NCI-H1417 (cell line): ENCODE measurements at regions not wholly inside any gene's neighbourhood (a gene's known extent, or its start where the extent isn't known, plus 50 kb on each side); places are given as distances from the start of the nearest gene placed in this dataset.

Experiments used
- DNase-seq, 3 experiments: peaks; one replicate each; lab custom pipeline; 2025; lab: John Stamatoyannopoulos, UW

DNA sequence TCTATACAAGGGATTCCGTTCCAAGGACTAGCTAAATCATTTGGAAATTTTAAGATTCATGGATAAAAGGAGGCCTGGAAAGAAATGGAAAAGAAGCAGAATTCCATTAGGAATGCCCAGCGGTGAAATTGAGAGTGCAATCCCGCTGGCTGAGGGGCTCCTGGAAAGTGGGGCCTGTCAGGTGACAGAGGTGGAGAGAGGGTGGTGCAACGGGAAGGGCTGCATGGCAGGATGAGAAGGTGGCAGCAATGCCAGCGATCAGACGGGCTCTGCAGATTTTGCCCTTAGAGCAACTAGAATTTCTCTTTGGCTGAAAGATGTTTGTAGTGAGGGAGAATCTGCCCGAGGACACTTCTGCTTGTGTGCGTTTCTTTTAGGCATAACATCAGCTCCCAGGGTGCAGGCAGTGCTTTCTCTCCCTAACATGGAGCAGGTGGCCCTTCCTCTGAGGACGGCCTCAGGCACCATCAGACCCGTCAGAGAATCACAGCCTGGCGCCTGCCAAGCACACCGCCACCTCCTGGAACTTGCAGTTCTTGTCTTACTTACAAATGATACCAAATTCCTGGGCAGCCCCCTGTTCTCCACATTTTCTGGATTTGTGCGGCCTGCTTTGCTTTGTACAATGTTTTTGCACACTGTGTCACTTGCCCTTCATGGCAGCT, 261.6 kb downstream of the NDUFA10 start:
- DNase-seq = peak in 1 of 3 experiments; percentile 10

DNA sequence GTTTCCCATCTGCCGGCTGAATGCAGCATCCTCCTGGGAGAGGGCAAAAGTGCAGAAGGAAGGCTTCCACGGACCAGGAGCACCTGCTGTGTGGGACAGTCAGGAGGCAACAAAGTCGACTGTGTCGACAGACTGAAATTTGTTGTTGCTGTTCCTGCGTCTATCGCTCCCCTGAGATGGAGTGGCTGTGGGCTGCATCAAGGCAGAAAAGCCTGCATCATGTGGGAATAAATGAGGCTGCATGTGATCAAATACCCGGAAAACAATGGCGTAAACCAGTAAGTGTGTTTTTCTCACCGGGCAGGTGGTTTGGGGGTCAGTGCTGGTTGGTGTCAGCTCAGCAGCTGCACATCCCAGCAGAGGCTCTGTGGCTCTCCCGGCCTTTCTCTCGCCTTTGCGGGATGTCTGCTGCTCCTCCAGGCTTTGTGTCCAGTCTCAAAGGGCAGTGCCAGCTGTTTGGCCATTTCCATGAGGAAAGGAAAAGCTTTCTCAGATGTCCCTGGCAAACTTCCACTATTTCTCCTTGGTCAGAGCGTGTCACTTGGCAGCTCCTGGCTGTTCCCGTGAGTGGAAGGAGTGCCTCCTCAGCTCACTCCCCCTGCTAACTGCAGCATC, 262.4 kb downstream of the NDUFA10 start:
- DNase-seq = no peak

DNA sequence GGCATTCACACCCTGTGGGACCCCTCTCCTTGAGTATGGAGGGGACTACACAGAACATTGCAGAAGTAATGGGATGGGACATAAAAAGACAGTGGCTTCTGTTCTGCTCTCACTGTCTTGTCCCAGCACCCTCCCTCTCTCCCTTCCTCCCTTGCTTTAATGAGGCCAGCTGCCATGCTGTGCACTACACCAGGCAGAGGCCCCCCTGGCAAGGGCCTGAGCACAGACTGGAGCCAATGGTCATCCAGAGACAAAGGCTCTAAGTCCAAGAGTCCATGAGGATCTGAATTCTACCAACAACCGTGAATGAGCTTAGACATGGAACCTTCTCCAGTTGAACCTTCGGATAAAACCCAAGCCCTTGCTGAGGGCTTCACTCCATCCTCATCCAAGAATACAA, 263.0 kb downstream of the NDUFA10 start:
- DNase-seq = no peak

DNA sequence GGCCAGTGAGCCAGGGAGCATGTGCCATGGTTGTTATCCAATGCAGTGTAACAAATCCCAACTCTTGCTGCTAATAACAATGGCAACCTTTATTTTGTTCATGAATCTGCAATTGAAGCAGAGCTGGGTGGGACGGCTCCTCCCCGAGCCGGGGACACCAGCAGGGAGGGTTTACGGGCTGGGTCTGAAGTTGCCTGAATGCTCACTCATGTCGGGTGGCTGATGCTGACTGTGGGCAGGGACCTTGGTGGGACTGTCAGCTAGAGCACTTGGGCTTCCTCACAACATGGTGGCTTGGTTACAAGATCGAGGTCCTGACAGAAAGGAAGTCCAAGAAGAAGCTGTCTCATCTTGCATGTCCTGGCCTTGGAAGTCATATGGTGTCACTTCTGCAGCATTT, 264.5 kb downstream of the NDUFA10 start:
- DNase-seq = no peak

DNA sequence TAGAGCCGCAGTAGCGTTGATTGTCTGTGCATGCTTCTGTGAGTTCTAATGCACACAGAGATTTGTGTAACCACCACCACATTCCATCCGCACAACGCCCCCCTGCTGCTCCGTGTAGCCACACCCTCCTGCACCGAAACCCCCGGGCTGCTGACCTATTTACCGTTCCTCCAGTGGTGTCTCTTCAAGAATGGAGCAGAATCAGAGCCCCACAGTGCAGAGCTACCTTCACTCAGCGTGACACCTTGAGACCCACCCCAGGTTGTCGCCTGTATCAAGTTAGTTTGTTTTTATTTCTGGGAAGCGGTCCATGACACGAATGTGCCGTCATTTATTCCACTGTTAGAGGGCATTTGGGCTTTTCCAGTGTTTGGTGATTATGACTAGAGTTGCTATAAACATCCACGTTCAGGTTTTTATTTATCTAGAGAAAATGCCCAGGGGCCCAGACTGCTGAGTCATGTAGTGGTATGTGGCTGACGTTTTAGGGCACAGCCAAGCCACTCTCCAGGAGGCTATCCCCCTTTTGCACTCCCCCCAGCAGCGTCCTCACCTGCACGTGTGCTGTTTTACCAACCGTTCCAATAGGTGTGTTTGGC, 266.8 kb downstream of the NDUFA10 start:
- DNase-seq = no peak

DNA sequence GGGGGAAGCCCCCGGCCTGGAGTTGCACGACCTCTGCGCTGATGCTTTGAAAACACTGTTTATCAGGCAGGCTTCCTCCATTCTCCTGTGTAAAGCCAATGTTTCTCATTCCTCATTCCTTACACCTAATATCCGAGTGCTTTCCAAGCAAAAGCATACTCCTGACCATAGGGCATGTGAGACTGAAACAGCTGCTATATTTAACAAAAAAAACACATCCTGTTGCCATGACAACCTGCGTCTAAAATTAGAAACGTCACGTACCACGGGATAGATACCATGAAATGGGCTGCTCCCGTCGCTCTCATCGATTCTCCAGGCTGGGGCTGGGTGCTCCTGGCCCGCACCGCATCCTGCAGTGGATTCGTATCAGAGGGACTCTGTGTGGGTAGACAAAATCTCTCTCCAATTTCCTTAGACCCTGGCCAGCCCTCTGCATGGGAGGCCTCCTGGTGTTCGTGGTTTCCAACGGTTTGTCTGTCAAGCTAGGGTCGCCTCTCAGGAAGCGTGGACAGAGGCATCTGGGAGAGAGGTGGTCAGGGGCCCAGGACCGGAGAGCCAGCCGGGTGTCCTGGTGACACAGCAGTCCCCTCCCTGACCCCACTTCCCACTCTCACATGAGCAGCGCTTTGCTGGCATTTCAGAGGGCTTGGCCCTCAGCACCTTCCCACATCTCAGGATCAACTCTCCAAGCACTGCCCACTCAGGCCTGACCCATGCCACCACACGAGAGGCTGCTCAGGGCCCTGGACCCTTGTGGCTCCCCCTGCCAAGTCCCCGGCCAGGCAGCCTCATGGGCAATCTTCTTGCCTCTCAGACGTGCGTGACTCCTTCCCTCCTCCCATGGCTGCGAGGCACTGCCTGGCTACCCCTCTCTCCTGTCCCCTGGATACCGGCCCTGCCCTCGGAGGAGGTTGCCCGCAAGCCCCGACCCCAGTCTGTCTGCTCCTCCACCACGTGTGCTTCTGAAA, 268.1 kb downstream of the NDUFA10 start:
- DNase-seq = no peak

DNA sequence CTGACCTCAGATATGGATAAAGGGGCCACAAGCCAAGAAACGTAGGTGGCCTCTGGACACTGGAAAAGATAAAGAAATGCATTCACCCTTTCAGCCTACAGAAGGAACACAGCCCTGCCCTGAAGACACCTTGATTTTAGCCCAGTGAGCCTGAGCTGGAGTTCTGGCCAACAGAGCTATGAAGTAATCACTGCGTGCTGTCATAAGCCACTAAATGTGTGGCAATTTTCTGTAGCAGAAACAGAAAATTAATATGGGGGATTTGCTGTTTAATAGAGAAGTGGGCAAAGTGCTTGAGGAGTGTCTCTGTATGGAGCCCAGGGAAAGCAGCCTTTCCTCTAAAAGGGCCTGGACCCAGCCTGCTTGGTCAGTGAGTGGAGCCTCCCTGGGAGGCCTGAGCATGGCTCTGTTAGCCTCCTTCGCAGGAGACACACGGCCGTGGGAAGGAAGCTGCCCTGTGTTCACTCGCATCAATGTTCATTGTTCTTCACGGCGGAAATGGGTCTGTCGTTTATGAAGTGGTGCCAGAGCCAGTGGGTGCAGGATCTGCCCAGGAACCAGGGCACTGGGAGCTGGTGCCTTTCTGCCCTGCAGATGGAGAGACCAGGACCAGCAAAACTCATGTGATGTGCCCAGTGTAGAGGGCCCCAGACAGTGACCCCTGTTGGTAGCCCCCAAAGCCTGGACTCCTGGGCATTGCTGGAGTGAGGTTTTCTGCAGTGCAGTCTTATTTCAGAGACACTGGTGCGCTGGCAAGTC, 268.9 kb downstream of the NDUFA10 start:
- DNase-seq = no peak

DNA sequence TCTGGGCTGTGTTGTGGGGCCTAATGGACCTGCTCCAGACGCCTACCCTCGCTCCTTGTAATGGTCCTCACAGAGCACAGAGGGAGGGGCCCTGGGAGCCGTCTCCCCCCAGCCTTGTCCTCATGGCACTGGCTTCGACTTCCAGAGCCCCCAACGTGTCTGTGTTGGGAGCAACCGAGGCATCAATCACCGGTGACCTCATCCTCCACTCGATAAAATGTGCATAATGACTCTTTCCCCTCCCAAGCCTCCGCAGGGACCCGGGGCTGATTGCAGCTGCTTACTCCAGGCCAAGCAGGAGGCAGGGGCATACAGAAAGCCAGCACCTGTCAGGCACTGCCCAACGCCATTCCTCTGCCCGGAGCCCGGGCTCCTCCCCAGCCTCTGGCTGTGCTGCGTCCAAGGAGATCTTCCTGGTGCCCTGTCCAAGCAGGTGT, 271.7 kb downstream of the NDUFA10 start:
- DNase-seq = peak in 2 of 3 experiments; percentile 55 to 81

DNA sequence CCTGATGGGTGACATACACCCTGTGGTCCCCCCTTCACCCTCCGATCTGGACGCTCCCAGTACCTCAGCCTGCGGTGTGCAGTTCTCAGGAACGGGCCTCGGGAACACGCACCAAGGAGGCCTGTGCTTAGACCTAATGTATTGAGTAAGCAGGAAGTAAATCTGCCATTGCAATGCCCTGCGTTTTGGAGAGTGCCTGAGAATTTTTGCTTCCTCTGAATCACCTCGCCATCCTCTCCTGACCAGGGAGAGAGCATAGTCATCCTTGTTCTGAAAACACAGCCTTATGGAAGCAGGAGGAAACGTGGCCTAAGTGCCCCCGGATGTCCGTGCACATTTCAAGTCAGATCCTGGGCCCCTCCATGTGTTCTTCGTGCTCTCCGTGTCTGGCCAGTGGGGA, 272.2 kb downstream of the NDUFA10 start:
- no peak for DNase-seq

DNA sequence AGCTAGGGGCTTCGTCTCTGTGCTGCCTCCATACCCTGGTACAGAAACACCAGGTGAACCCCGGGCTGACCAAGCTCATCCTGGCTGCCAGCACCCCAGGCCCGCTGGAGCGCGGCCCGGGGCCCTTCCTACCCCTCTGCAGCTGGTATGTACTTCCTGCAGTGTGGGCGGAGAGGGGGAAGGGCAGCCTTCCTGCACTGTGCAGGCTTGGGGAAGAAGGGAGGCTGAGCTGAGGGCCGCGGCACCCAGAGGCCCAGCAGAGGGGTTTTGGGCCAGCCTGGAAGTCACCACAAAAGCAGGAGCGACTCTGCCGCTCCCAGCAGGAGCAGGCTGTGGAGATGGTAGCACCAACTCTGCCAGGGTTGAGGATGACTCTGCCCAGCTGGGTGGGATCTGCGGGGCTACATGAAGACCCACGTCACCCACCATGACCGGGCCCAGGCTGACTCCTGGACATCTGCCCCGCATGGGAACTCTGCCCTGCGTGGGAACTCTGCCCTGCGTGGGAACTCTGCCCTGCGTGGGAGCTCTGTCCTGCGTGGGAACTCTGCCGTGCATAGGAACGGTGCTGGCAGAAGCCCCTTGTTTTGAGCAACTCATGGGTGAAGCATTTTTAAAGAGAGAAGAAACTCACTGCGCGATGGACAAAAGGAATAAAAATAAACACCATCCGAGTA, 273.3 kb downstream of the NDUFA10 start:
- DNase-seq = no peak

DNA sequence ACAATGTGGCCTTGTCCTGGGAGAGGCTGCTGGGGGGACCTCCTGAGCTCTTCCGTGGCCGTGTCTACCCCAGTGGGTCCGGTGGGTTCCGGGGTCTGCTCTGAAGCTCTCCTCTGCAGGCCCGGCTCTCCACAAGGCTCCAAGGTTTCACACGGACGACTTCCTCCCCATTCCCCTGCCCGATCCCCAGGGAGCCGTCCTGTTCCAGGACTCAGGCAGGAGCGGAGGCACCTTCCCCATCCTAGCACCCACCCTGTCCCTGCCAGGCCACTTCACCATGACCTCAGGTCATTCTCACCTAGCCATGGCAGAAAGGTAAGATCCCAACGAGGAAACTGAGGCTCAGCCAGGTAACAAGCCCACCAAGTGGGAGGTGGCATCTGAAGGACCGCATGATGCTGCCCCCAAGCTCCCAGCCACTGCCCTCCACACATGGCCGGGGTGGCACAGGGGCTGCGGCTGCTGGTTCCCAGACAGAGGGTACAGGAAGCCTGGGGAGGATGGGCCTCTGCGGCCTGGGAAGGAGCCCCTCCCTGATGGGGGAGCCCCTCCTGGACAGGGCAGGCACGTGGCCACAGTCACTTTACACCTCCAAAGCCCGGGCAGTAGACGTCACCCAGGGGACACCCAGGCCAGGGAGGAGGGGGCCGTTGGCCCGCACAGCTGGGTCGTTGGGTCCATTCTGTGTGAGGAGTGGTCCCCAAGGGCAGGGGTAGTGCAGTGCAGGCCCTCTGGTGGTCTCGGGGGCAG, 274.0 kb downstream of the NDUFA10 start:
- DNase-seq = no peak

DNA sequence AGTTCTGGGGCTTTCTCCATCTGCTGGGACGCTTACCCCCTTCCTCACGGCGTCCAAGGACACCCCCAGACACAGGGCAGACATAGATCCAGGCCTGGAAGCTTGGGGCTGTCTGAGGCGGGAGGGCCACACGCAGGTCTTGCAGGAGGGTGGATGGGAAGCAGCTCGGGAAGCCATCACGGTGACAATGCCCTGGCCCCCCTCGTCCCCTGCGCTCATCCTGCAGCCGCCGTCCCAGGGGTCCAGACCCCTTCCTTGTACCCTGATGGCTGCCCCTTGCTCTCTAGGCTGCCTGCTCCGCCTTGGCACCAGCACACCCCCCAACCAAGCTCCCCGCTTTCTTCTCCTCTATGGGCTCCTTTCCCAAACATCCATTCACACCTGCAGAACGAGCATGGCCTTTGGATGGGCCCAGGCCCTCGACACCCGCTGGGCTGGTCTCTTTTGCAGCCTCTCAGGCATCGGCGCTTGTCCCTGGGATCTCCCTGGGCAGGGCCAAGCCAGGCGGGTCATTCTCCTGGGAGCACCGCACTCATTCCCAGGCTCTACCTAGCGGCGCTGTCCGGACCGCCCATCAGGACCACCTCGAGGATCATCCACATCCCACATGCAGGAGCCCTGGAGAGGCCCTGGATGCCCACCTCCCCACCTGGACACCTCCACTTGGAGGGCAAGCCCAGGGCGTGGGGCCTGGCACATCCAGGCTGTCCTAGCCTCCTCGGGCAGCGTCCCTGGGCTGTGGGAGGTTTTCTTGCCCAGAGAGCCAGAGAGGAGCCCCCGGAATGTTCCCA, 274.9 kb downstream of the NDUFA10 start:
- DNase-seq = no peak

DNA sequence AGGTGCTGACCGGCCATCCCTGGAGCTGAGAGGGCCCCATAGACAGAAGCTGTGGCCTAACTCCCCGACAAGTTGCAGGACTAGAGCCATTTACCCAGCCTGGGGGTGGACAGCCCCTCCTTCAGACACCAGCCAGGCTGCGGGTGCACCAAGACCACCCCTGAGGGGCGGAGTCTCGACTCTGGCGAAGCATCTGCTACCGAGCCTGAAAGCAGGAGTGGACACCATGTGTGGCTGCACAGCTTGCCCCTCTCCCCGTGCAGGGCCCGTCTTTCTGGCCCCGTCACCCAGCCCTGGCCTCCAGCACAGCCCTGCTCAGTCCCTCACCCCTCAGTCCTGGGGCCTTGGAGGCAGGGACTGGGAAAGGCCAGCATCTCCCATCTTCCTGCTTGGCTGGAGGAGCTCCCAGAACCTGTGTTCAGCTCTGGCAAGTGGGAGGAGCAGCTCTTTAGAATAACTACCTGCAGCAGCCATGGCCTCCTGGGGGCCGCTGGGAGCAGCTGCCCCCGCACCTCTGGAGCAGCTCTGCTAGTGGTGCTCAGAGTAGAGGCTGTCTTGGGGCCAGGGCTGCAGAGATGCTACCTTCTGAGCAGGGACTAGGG, 275.8 kb downstream of the NDUFA10 start:
- DNase-seq = peak in 1 of 3 experiments; percentile 8

DNA sequence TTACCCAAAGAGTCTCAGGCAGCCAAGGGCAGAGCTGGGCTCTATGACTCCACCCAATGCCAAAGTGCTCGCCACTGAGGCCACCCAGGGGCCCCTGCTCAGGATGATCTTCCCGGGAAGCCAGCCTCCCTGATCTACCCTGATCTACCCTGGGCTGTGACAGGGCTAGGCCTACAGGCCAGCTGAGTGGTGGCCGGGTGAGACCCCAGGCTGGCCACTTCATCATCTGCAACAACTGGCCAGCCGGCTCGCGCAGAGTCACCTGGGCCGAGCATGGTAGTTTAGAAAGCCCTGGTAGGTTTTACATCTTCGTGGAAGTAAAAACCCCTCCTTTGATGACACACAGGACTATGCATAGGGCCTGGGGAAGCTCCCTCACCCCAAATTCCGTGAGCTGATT, 276.3 kb downstream of the NDUFA10 start:
- DNase-seq = no peak

DNA sequence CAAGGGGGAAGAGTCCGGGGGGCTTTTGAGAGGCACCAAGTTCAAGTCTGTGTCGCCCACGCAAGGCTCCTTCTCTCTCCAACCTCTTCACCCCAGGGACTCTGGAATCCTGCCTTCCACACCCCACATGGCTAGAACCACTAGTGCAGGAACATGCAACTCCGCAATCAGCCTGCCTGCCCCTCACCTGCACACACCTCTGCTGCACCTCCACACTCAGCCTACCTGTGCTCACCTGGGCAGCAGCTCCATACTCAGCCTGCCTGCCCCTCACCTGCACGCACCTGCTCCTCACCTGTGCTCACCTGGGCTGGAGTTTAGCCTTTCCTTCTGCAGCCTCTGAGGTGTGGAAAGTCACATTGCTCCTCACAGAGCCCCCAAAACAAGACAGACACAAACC, 277.4 kb downstream of the NDUFA10 start:
- no peak for DNase-seq

DNA sequence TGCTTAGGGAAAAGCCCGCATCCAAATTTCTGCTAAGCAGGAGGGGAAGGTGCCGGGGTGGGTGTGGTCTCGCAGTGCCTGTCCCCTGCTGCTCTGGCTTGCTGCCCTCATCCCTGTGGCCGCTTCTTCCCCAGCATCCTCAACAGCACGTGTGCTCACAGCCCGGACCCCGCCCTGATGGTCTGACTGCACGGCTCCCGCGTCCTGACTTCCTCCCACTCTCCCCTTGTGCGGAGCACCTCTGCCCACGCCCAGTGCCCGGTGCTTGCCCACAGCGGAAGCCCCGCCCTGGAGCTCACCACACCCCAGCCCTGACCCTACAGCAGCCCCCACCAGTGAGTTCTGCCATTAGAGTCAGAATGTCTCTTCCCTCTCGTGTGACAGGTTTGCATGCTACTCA, 277.9 kb downstream of the NDUFA10 start:
- no peak for DNase-seq

DNA sequence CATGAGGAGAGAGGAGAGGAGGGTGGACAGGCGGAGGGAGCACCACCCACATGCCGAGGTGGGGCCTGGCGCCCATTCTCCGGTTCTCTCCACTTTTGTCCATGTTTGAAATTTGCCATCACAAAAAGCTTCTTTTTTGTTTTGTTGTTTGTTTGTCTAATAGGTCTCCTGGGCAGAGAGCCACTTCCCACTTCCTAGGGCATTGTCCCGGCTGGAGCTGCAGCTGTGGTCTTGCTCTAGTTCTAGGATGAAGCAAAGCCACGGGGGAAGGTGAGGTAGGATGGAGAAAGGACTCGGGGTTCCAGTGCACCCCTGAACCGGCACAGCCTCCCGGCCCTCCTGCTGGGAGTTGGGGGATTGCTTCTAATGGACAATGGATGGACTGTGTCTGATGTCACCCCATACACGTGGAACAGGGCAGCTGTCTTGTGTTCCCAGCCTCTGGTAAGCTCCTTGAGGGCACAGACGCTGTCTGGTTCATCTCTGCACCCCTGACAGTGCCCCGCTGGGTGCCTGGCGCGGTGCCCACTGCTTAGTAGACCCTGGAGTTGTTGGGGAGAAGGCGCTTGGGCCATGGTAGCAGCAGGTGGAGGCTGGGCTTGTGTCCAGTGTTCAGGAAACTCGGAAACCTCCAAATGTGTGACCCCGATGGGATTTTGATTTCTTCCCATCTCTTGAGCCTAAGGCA, 278.4 kb downstream of the NDUFA10 start:
- no peak for DNase-seq
